Endothelial cell (in vitro differentiated cells): ENCODE measurements at regions not wholly inside any gene's neighbourhood (a gene's known extent, or its start where the extent isn't known, plus 50 kb on each side); places are given as distances from the start of the nearest gene placed in this dataset.

Source experiments
- DNase-seq: peaks from one replicate; pipeline ENCODE4 v3.0.0; 2021; ENCODE audit warnings: low spot score
- H3K27ac Mint-ChIP-seq: one replicate; pipeline ENCODE4 v1.8.0; 2021; ENCODE audit warnings: mixed read lengths, inconsistent platforms; ENCODE audit not compliant: unreplicated experiment
- H3K27me3 Mint-ChIP-seq: one replicate; pipeline ENCODE4 v1.8.0; 2021; ENCODE audit warnings: mild to moderate bottlenecking, moderate library complexity, mixed read lengths, inconsistent platforms; ENCODE audit not compliant: unreplicated experiment
- H3K36me3 Mint-ChIP-seq: one replicate; pipeline ENCODE4 v1.8.0; 2021; ENCODE audit warnings: mild to moderate bottlenecking, low read depth, mixed read lengths, inconsistent platforms; ENCODE audit not compliant: unreplicated experiment
- H3K4me1 Mint-ChIP-seq: one replicate; pipeline ENCODE4 v1.8.0; 2021; ENCODE audit warnings: mild to moderate bottlenecking, mixed read lengths, inconsistent platforms; ENCODE audit not compliant: unreplicated experiment
- H3K4me3 Mint-ChIP-seq: one replicate; pipeline ENCODE4 v1.8.0; 2021; ENCODE audit warnings: mild to moderate bottlenecking, mixed read lengths, inconsistent platforms; ENCODE audit not compliant: unreplicated experiment
- H3K9me3 Mint-ChIP-seq: one replicate; pipeline ENCODE4 v1.8.0; 2021; ENCODE audit warnings: mixed read lengths, inconsistent platforms; ENCODE audit not compliant: unreplicated experiment
- CTCF ChIP-seq: fragments of 200-600 bp; sonication (generic); IDR thresholded peaks from one replicate; pipeline ENCODE4 v1.5.0; 2021; ENCODE audit warnings: antibody characterized with exemption; ENCODE audit not compliant: unreplicated experiment

GRCh38 chrX:55813150-55813549, 95.6 kb downstream of the RRAGB start:
- Mint-ChIP-seq H3K27ac (no peak overlapping the region), H3K36me3 (no peaks in the 10 kb centered on the region), H3K27me3 (no peaks in the 10 kb centered on the region), H3K4me3 (no peak overlapping the region), H3K9me3 (no peaks in the 10 kb centered on the region), H3K4me1 (no peaks in the 10 kb centered on the region)
- DNase-seq = no peak
- TF ChIP-seq CTCF = no peak

- Mint-ChIP-seq H3K27ac (no peak overlapping the region), H3K9me3 (no peaks in the 10 kb centered on the region), H3K4me1 (no peaks in the 10 kb centered on the region), H3K27me3 (no peaks in the 10 kb centered on the region), H3K36me3 (no peaks in the 10 kb centered on the region), H3K4me3 (no peak overlapping the region)
- TF ChIP-seq CTCF = no peak
- no peak for DNase-seq
These were observed 98.0 kb downstream of the RRAGB start for GRCh38 chrX:55815546-55815945.

- no peak for TF ChIP-seq CTCF
- DNase-seq = no peak
- no peaks in the 10 kb centered on the region for H3K9me3 Mint-ChIP-seq
- H3K27me3 Mint-ChIP-seq = peaks cover 1% of the 10 kb centered on the region
- no peak overlapping the region for H3K4me3 Mint-ChIP-seq
- no peaks in the 10 kb centered on the region for H3K36me3 Mint-ChIP-seq
- H3K4me1 Mint-ChIP-seq = no peaks in the 10 kb centered on the region
- no peak overlapping the region for H3K27ac Mint-ChIP-seq
These were observed 98.5 kb downstream of the RRAGB start for GRCh38 chrX:55816023-55816422.

GRCh38 chrX:55818673-55819375, 101.3 kb downstream of the RRAGB start:
- no peaks in the 10 kb centered on the region for H3K4me1 Mint-ChIP-seq
- H3K4me3 Mint-ChIP-seq = no peak overlapping the region
- H3K36me3 Mint-ChIP-seq = no peaks in the 10 kb centered on the region
- H3K27ac Mint-ChIP-seq = no peak overlapping the region
- peaks cover 3% of the 10 kb centered on the region for H3K27me3 Mint-ChIP-seq
- DNase-seq = no peak
- H3K9me3 Mint-ChIP-seq = no peaks in the 10 kb centered on the region
- no peak for TF ChIP-seq CTCF

- Mint-ChIP-seq H3K27ac (no peak overlapping the region), H3K4me1 (no peaks in the 10 kb centered on the region), H3K36me3 (peaks cover 3% of the 10 kb centered on the region), H3K27me3 (peaks cover 2% of the 10 kb centered on the region), H3K9me3 (no peaks in the 10 kb centered on the region), H3K4me3 (no peak overlapping the region)
- DNase-seq = no peak
- TF ChIP-seq CTCF = no peak
These were observed 121.9 kb downstream of the RRAGB start for GRCh38 chrX:55839485-55839884.
